HG03175 (cell line): ENCODE measurements at regions not wholly inside any gene's neighbourhood (a gene's known extent, or its start where the extent isn't known, plus 50 kb on each side); places are given as distances from the start of the nearest gene placed in this dataset.

ENCODE experiments used
- ATAC-seq: cut with Tn5 transposase; IDR thresholded peaks from one replicate; pipeline ENCODE4 v1.9.1; 2021; ENCODE audit warnings: mild to moderate bottlenecking, moderate library complexity; ENCODE audit not compliant: unreplicated experiment

GRCh38 chr12:118689793-118690192, 291.5 kb upstream of the SRRM4 start:
- ATAC-seq: peak; percentile 85

GRCh38 chr12:118690506-118690905, 290.8 kb upstream of the SRRM4 start:
- no peak for ATAC-seq

GRCh38 chr12:118694128-118694775, 287.1 kb upstream of the SRRM4 start:
- no peak for ATAC-seq

GRCh38 chr12:118704527-118705241, 276.7 kb upstream of the SRRM4 start:
- ATAC-seq: no peak

GRCh38 chr12:118706437-118706836, 274.9 kb upstream of the SRRM4 start:
- no peak for ATAC-seq

GRCh38 chr12:118709946-118710345, 271.4 kb upstream of the SRRM4 start:
- no peak for ATAC-seq

GRCh38 chr12:118711185-118711584, 270.2 kb upstream of the SRRM4 start:
- ATAC-seq: no peak

GRCh38 chr12:118714051-118714460, 267.3 kb upstream of the SRRM4 start:
- ATAC-seq: peak; percentile 70

GRCh38 chr12:118714500-118714899, 266.8 kb upstream of the SRRM4 start:
- no peak for ATAC-seq

GRCh38 chr12:118715647-118716046, 265.7 kb upstream of the SRRM4 start:
- ATAC-seq: no peak

GRCh38 chr12:118727196-118727978, 254.0 kb upstream of the SRRM4 start:
- ATAC-seq: no peak

- no peak for ATAC-seq
Measured at GRCh38 chr12:118727979-118728366, 253.4 kb upstream of the SRRM4 start.

- ATAC-seq: no peak
Measured at GRCh38 chr12:118734266-118734665, 247.1 kb upstream of the SRRM4 start.

- no peak for ATAC-seq
Measured at GRCh38 chr12:118737985-118738540, 243.3 kb upstream of the SRRM4 start.

GRCh38 chr12:118741194-118741593, 240.1 kb upstream of the SRRM4 start:
- ATAC-seq: no peak

GRCh38 chr12:118742431-118742830, 238.9 kb upstream of the SRRM4 start:
- no peak for ATAC-seq

- no peak for ATAC-seq
Measured at GRCh38 chr12:118743896-118744700, 237.2 kb upstream of the SRRM4 start.

GRCh38 chr12:118746176-118746575, 235.2 kb upstream of the SRRM4 start:
- no peak for ATAC-seq

GRCh38 chr12:118746960-118747359, 234.4 kb upstream of the SRRM4 start:
- no peak for ATAC-seq

GRCh38 chr12:118747771-118748170, 233.6 kb upstream of the SRRM4 start:
- no peak for ATAC-seq
